HG02678 (cell line): ENCODE measurements at regions not wholly inside any gene's neighbourhood (a gene's known extent, or its start where the extent isn't known, plus 50 kb on each side); places are given as distances from the start of the nearest gene placed in this dataset.

ENCODE experiments used
- ATAC-seq: cut with Tn5 transposase; IDR thresholded peaks from one replicate; pipeline ENCODE4 v1.9.1; 2021; ENCODE audit warnings: mild to moderate bottlenecking, moderate library complexity; ENCODE audit not compliant: unreplicated experiment

- ATAC-seq: no peak
Observed at GRCh38 chrX:19172741-19173140, 50.5 kb upstream of the ADGRG2 start.

DNA sequence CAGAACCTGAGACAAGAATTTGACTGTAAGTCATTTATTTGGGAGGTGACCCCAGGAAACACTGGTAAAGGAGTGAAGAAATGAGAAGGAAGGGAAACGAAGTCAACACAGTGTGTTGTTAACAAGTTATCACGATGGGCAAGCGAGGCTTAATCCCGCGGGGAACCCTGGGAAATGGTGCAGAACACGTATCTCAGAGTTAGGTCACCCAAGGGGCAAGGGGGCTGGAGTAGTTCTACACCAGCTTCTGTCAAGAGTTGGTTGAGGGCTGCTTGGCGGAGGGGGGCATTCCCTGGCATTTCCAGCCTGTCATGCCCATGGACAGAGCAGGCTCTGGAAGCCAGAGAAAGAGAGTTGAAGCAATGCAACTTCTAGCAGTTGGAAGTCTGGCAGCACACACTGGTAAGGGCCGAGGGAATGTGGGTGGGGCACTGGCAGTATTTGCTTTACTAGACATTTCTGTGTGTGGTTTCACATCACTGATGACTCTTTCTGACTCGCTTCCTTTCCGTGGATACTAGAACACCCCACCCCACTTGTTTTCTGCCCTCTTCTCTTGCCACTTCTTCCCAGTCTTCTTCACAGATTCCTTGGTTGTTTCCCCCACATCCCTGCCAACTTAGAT, 52.2 kb upstream of the ADGRG2 start:
- ATAC-seq: no peak

DNA sequence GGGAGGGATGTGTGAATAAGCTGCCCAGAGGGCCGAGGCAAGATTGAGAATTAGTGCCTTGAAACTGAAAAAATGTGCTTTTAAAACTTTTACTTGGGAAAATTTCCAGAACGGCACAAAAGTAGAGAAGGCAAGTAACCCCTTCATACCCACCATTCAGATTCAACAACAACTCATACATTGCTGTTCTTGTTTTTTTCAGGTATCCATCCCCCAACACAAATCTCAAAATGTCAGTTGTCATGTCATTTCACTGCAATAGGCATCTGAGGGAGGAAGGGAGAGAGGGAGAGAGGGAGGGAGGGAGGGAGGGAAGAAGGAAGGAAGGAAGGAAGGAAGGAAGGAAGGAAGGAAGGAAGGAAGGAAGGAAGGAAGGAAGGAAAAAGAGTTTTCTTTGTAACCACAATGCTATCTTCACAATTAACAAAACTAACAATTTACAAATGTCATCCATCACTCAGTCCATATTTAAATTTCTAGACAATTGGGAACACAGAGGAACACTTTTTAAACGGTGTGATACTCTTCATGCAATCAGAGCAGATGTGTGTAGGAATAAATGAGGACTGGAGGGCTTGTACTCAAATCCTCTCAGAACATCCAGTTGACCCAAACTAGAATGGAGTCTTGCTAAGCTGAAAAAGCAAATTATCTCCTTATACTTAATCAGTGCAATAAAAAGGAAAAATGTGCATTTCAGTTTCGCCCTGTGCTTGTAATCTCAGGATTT, 54.8 kb upstream of the ADGRG2 start:
- ATAC-seq: no peak

- no peak for ATAC-seq
Observed at GRCh38 chrX:19177721-19178120, 55.5 kb upstream of the ADGRG2 start.

- no peak for ATAC-seq
Observed at GRCh38 chrX:19178402-19178801, 56.1 kb upstream of the ADGRG2 start.

- ATAC-seq: no peak
Observed at GRCh38 chrX:19179389-19179788, 57.1 kb upstream of the ADGRG2 start.

GRCh38 chrX:19181345-19181744, 59.1 kb upstream of the ADGRG2 start:
- ATAC-seq: no peak

DNA sequence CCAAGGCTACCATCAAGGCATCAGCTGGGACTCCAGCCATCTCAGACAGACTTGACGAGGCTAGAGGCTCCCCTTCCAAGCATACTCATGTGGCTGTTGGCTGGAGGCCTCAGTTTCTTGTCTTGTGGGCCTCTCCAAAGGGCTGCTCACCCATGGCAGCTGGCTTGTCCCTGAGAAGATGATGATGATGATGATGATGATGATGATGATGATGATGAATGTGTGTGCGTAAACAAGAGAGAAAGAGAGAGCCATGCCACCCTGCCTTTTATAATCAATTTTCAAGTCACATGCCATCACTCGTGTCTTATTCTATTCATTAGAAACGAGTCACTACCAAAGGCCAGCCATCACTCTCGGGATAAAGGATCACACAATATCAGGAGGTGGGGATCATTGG, 60.5 kb upstream of the ADGRG2 start:
- ATAC-seq: no peak

GRCh38 chrX:19183761-19184477, 61.7 kb upstream of the ADGRG2 start:
- no peak for ATAC-seq

- no peak for ATAC-seq
Observed at GRCh38 chrX:19188566-19188965, 66.3 kb upstream of the ADGRG2 start.

- ATAC-seq: no peak
Observed at GRCh38 chrX:19190902-19191301, 68.6 kb upstream of the ADGRG2 start.

DNA sequence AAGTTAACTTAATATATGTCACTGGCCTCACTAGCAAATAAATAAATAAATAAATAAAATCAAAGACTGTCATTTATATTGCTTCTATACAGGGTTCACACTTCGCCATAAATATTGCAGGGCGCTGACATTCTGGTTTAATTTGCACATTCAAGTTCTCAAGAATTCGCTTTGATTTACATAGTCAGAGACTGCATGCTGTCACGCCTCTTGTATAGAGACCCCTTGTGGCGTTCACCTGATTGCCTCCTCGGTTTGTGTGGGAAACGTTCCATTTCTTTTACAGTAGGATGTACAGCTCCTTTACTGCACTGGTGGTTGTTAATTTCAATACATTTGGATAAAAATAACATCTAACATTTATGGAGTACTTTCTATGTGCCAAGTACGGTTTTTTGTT, 71.3 kb upstream of the ADGRG2 start:
- no peak for ATAC-seq

- ATAC-seq: peak; percentile 59
Observed at GRCh38 chrX:19194285-19195242, 72.3 kb upstream of the ADGRG2 start.

DNA sequence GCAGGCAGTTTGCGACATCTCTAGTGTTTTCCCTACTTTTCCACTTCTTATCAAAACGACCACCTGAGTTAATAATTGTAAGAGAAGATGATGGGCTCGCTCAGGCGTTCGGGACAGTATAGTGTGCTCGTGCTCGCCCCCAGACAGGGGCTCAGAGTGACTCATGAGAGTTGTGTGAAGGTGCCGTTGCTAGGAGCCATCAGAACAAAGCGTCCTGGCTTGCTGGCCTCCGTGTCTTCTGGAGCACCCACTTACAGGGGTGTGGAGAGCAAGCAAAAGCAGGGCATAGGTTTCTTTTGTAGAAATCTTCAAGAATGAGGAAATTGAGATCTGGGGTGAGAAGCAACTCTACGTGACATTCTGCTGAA, 73.0 kb upstream of the ADGRG2 start:
- ATAC-seq: peak; percentile 27

- no peak for ATAC-seq
Observed at GRCh38 chrX:19198473-19198872, 76.2 kb upstream of the ADGRG2 start.

DNA sequence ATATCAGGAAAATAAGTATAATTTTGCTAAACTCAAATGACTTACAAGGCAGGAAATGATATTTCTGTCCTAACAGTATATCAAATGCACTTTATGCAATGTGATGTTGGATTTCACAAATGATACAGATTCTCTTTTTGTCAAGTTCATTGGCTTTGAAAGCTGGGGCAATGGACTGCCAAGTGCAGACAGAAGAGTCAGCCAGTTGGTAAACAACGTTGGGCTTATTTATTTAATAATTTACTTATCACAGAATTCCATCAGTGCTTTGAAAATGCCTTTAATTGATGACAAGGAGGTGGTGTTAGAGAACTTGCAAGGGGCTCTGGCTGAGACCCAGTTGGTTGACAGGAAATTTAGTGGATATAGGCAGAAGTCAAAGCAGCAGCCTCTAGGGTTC, 79.9 kb upstream of the ADGRG2 start:
- ATAC-seq: no peak

GRCh38 chrX:19204636-19205035, 82.4 kb upstream of the ADGRG2 start:
- ATAC-seq: no peak

- ATAC-seq: no peak
Observed at GRCh38 chrX:19212037-19212436, 89.8 kb upstream of the ADGRG2 start.

DNA sequence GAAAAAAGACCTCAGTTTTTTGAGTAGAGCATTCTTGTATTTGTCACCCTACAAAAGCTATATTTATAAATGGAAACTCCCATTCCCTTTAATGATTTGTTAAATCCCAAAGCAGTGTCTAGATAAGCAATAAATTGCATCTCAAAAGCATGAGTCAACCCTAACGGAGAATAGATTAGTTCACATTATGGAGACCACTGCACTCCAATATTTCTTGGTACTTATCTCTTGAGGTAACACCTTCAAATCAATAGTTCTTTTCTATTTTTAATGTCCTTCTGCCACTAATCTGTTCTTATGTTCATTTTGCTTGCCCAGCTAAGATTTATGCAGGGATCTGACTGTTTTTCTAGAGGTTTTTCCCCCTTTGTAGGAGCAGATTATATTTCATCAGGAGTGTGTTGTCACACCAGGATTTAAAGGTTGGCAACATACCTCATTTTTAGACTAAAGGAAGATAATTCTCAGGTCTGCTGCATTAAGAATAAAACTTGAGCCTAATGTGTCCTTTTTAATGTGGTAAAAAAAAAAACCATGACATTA, 91.4 kb upstream of the ADGRG2 start:
- ATAC-seq: no peak

DNA sequence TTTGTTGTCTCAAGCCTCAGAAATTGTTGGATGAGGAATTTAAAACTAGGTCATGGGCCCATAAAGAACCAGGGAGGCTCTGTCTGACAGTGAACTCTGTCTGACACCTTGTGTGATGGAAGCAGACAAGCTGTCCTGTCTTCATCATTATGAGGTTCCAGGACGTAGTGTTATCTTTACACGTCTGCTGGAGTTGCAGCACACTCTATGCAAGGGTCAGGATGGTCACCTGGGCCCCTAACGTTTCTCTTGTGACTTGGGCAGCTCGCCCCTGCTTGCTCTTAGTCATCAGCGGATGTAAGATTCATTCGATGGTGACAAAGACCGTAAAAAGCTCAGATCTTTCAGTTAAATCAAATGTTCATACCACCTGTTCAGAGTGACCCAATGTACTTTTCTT, 92.0 kb upstream of the ADGRG2 start:
- no peak for ATAC-seq

DNA sequence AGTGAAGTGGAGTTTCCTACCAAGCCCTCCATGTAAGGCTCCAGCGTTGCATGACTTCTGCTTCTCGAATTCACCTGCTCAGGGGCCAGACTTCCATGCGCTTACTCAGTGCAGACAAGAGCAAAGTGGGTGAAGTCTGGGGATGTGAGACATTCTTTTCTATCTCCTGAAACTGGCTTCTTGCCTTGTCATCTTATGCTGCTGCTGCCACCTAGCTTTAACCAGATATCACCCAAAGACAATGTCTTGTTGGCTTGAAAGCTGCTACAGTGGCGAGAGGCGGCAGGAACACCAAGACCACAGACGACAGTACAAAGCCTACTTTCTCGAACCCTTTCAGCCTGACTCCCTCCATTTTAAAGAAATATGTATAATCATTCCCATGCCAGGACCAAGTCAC, 103.6 kb upstream of the ADGRG2 start:
- no peak for ATAC-seq
